ENCODE measurements at regions not wholly inside any gene's neighbourhood (a gene's known extent, or its start where the extent isn't known, plus 50 kb on each side); places are given as distances from the start of the nearest gene placed in this dataset.

DNA sequence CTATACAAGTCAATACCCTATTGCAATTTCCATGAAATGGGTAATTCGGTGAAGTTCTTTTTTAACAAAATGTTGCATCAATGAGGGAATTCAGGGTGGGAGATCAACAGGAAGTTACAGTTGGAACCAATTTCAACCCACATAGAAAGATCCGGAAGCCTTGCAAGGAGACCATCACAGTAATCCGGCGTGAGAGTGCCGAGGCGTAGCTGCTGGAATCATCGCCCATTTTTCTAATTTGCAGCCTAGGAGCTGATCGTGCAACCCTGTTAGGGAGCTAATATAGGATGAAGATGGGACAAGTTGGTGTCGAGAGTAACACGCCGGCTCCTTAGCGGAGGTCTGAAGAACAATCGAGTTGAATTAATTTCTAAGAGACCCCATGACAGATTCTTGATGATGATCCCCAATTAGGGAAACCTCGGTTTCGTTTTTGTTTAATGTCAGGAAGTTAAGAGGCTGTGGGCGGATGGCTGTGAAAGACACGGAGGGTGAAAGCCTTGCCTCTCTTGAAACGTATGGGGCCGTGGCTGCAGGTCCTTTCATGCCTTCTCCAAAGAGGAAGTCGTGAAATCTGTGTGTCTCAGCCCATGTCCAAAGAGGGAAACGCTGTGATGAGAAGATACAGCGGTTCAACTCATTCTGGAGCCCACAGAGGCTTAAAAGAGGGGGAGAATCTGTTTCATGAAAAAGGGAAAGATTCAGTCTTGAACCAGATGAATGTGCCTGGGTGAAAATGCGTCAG, 51.2 kb upstream of the CARD11 start:
- H3K4me1 ChIP-seq (ENCODE audit: control insufficient read depth in 5 of 5, insufficient read depth in 5 of 5, low read length in 5 of 5) = peaks cover 0 to 7% (median 2%) of the 10 kb centered on the region in 5 donors
- H3K36me3 ChIP-seq (ENCODE audit: control insufficient read depth in 5 of 5, insufficient read depth in 5 of 5, low read length in 5 of 5) = no peaks in the 10 kb centered on the region
- H3K9ac ChIP-seq (ENCODE audit: low read length in 5 of 5) = no peak overlapping the region
- no peak overlapping the region for H3K4me3 ChIP-seq (ENCODE audit: low read depth in 1 of 5, low read length in 5 of 5)
- no peak overlapping the region for H3K27ac ChIP-seq (ENCODE audit: low read depth, low read length)
- peaks cover 0 to 3% (median 0%) of the 10 kb centered on the region in 5 donors for H3K27me3 ChIP-seq (ENCODE audit: control insufficient read depth in 5 of 5, insufficient read depth in 4 of 5, low read length in 5 of 5)
- no peaks in the 10 kb centered on the region for H3K9me3 ChIP-seq (ENCODE audit: control insufficient read depth in 5 of 5, low read length in 5 of 5)

DNA sequence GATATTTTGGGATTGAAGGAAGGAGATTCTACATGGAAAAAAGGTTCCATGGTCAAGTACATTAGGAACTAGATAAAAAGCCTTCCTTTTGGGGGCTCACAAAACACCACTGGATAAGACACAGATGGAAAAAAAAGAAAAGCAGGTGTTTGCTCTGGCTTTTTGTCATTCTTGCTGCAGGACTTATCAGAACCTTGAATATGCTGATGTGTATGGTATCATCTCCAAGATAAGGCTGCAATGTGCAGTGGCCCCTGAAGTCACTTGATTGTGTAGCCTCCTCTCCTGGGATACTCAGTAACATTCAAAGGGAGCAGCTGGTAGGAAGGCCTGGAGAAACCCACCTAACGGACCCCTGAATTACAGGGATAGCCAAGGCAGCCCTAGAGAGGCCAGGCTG, 54.1 kb upstream of the CARD11 start:
- peaks cover 0 to 3% (median 0%) of the 10 kb centered on the region in 5 donors for H3K27me3 ChIP-seq (ENCODE audit: control insufficient read depth in 5 of 5, insufficient read depth in 4 of 5, low read length in 5 of 5)
- H3K9me3 ChIP-seq (ENCODE audit: control insufficient read depth in 5 of 5, low read length in 5 of 5) = no peaks in the 10 kb centered on the region
- no peaks in the 10 kb centered on the region for H3K36me3 ChIP-seq (ENCODE audit: control insufficient read depth in 5 of 5, insufficient read depth in 5 of 5, low read length in 5 of 5)
- H3K4me3 ChIP-seq (ENCODE audit: low read depth in 1 of 5, low read length in 5 of 5) = no peak overlapping the region
- H3K4me1 ChIP-seq (ENCODE audit: control insufficient read depth in 5 of 5, insufficient read depth in 5 of 5, low read length in 5 of 5) = peaks cover 0 to 5% (median 0%) of the 10 kb centered on the region in 5 donors
- H3K27ac ChIP-seq (ENCODE audit: low read depth, low read length) = no peak overlapping the region
- H3K9ac ChIP-seq (ENCODE audit: low read length in 5 of 5) = no peak overlapping the region

GRCh38 chr7:3102159-3102558, 58.5 kb upstream of the CARD11 start:
- Histone ChIP-seq H3K9ac (ENCODE audit: low read length in 5 of 5) (no peak overlapping the region), H3K27me3 (ENCODE audit: control insufficient read depth in 5 of 5, insufficient read depth in 4 of 5, low read length in 5 of 5) (no peaks in the 10 kb centered on the region), H3K9me3 (ENCODE audit: control insufficient read depth in 5 of 5, low read length in 5 of 5) (peaks cover 0 to 8% (median 3%) of the 10 kb centered on the region in 5 donors), H3K27ac (ENCODE audit: low read depth, low read length) (no peak overlapping the region), H3K36me3 (ENCODE audit: control insufficient read depth in 5 of 5, insufficient read depth in 5 of 5, low read length in 5 of 5) (no peaks in the 10 kb centered on the region), H3K4me3 (ENCODE audit: low read depth in 1 of 5, low read length in 5 of 5) (no peak overlapping the region), H3K4me1 (ENCODE audit: control insufficient read depth in 5 of 5, insufficient read depth in 5 of 5, low read length in 5 of 5) (peaks cover 0 to 13% (median 0%) of the 10 kb centered on the region in 5 donors)

DNA sequence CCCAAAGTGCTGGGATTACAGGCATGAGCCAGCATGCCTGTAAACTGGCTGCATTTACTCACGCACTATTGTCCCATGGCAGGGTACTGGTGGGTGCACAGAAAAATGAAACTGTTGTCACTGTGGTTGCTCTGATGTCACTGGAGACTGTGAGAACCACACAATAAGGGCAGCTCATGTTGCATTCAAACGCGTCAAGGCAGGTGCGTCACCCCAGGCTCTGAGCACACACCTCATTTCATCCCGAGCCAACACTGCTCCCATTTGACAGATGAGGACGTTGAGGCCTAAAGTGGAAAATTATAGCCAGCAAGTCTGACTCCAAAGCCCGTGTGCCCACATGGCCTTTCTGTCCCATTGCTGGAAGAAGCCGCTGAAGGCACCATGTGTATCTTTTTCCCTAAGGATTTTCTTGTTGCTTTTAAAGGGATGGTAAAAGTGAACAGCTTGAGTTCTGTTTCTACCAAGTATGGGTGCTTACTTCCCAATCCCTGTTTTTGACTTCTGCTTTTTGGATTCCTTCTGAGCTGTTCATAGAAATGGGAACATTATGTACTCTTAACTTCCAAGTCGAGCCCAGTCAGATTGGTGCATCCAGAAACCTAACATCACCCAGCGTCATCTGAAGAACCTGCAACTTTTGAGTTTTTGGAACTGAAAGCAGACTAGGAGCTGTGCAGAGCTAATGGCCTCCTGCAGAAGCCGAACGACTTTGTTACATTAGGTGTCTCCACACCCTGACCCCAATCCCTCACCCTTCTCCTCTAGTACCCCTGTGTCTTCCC, 60.1 kb upstream of the CARD11 start:
- Histone ChIP-seq H3K9ac (ENCODE audit: low read length in 5 of 5) (no peak overlapping the region), H3K36me3 (ENCODE audit: control insufficient read depth in 5 of 5, insufficient read depth in 5 of 5, low read length in 5 of 5) (no peaks in the 10 kb centered on the region), H3K9me3 (ENCODE audit: control insufficient read depth in 5 of 5, low read length in 5 of 5) (peaks cover 0 to 13% (median 8%) of the 10 kb centered on the region in 5 donors), H3K27ac (ENCODE audit: low read depth, low read length) (no peak overlapping the region), H3K27me3 (ENCODE audit: control insufficient read depth in 5 of 5, insufficient read depth in 4 of 5, low read length in 5 of 5) (no peaks in the 10 kb centered on the region), H3K4me3 (ENCODE audit: low read depth in 1 of 5, low read length in 5 of 5) (no peak overlapping the region), H3K4me1 (ENCODE audit: control insufficient read depth in 5 of 5, insufficient read depth in 5 of 5, low read length in 5 of 5) (peaks cover 0 to 13% (median 0%) of the 10 kb centered on the region in 5 donors)

DNA sequence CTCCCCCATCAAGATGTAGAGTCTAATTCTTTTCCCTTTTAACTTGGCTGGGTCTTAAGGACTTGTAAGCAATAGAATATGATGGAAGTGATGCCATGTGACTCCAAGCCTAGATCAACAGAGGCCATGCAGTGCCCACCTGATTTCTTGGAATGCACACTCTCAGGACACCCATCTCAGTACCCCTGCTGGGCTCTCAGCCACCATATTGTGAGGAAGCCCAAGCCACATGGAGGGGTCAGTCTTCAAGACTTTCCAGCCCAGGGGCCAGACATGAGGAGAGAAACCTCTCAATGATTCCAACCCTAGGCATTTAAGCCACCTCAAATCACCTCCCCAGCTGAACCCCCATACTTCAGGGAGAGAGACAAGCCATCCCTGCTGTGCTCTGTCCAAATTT, 62.2 kb upstream of the CARD11 start:
- H3K27ac ChIP-seq (ENCODE audit: low read depth, low read length) = no peak overlapping the region
- no peaks in the 10 kb centered on the region for H3K36me3 ChIP-seq (ENCODE audit: control insufficient read depth in 5 of 5, insufficient read depth in 5 of 5, low read length in 5 of 5)
- H3K27me3 ChIP-seq (ENCODE audit: control insufficient read depth in 5 of 5, insufficient read depth in 4 of 5, low read length in 5 of 5) = no peaks in the 10 kb centered on the region
- H3K9me3 ChIP-seq (ENCODE audit: control insufficient read depth in 5 of 5, low read length in 5 of 5) = peaks cover 0 to 13% (median 8%) of the 10 kb centered on the region in 5 donors
- H3K4me1 ChIP-seq (ENCODE audit: control insufficient read depth in 5 of 5, insufficient read depth in 5 of 5, low read length in 5 of 5) = peaks cover 0 to 17% (median 7%) of the 10 kb centered on the region in 5 donors
- no peak overlapping the region for H3K9ac ChIP-seq (ENCODE audit: low read length in 5 of 5)
- H3K4me3 ChIP-seq (ENCODE audit: low read depth in 1 of 5, low read length in 5 of 5) = no peak overlapping the region

DNA sequence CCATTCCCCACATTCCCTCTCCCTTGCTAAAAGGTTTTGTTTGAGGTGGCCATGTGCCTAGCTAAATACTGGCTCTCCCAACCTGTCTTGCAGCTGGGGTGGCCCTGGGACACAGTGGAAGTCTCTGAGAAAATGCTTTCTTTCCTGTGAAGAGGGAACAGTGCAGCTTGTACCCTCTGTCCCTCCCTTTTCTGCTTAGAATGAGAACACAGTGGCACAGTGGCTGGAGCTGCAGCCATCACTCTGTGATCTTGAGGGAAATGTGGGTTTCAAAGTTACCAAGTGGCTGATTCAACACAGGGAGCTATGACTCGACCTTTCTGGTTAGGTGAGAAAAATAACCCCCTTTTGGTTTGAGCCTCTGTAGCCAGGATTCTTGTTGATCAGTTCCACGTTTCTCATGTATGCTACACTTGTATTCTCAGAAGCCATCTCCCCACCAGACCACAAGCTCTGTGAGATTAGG, 62.7 kb upstream of the CARD11 start:
- H3K36me3 ChIP-seq (ENCODE audit: control insufficient read depth in 5 of 5, insufficient read depth in 5 of 5, low read length in 5 of 5) = no peaks in the 10 kb centered on the region
- H3K27ac ChIP-seq (ENCODE audit: low read depth, low read length) = no peak overlapping the region
- peaks cover 0 to 17% (median 7%) of the 10 kb centered on the region in 5 donors for H3K4me1 ChIP-seq (ENCODE audit: control insufficient read depth in 5 of 5, insufficient read depth in 5 of 5, low read length in 5 of 5)
- no peak overlapping the region for H3K9ac ChIP-seq (ENCODE audit: low read length in 5 of 5)
- no peaks in the 10 kb centered on the region for H3K27me3 ChIP-seq (ENCODE audit: control insufficient read depth in 5 of 5, insufficient read depth in 4 of 5, low read length in 5 of 5)
- H3K9me3 ChIP-seq (ENCODE audit: control insufficient read depth in 5 of 5, low read length in 5 of 5) = peaks cover 0 to 13% (median 8%) of the 10 kb centered on the region in 5 donors
- H3K4me3 ChIP-seq (ENCODE audit: low read depth in 1 of 5, low read length in 5 of 5) = no peak overlapping the region

DNA sequence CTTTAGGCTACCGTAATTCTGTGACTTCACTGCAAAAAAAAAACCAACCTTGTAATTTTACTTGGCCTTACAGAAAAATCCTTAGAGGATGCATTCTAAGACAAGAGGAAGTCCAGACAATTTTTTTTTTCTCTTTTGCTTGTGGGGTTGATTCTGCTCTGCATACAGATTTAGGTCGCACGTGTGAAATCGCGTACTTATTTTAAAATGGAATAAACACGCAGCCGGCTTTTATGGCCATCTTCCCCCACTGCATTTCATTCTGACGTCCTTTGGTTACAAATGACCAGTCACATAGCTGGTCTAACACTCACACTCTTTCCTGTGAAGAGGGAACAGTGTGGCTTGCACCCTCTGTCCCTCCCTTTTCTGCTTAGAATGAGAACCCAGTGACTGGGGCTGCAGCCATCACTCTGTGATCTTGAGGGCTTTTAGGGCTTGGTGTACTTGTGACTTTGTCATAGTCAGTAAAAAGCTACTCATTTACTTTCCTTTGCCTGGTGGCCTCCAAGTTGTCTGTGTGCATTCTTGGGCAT, 63.6 kb upstream of the CARD11 start:
- H3K9me3 ChIP-seq (ENCODE audit: control insufficient read depth in 5 of 5, low read length in 5 of 5) = peaks cover 0 to 13% (median 8%) of the 10 kb centered on the region in 5 donors
- no peak overlapping the region for H3K27ac ChIP-seq (ENCODE audit: low read depth, low read length)
- no peak overlapping the region for H3K4me3 ChIP-seq (ENCODE audit: low read depth in 1 of 5, low read length in 5 of 5)
- H3K36me3 ChIP-seq (ENCODE audit: control insufficient read depth in 5 of 5, insufficient read depth in 5 of 5, low read length in 5 of 5) = no peaks in the 10 kb centered on the region
- H3K4me1 ChIP-seq (ENCODE audit: control insufficient read depth in 5 of 5, insufficient read depth in 5 of 5, low read length in 5 of 5) = peaks cover 0 to 17% (median 7%) of the 10 kb centered on the region in 5 donors
- no peak overlapping the region for H3K9ac ChIP-seq (ENCODE audit: low read length in 5 of 5)
- H3K27me3 ChIP-seq (ENCODE audit: control insufficient read depth in 5 of 5, insufficient read depth in 4 of 5, low read length in 5 of 5) = peaks cover 0 to under 1% (median 0%) of the 10 kb centered on the region in 5 donors

DNA sequence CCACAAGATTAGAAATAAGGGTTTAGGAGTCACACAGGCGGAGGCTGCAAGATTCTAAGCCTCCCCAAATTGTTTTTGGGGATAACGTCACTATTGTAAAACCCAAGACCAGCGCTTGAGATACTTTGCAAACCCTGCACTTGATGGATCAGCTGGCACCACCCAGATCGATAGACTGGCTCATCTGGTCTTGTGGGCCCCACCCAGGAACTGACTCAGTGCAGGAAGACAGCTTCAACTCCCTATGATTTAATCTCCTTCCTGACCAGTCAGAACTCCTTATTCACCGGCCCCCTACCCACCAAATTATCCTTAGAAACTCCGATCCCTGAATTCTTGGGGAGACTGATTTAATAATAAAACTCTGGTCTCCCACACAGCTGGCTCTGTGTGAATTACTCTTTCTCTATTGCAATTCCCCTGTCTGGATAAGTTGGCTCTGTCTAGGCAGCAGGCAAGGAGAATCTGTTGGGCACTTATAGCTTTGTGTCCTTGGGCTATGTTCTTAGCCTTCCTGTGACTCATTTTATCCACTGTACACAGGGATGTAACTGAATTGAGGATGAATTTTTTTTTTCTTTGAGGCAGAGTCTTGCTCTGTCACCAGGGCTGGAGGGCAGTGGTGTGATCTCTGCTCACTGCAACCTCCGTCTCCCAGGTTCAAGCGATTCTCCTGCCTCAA, 64.4 kb upstream of the CARD11 start:
- no peak overlapping the region for H3K27ac ChIP-seq (ENCODE audit: low read depth, low read length)
- H3K36me3 ChIP-seq (ENCODE audit: control insufficient read depth in 5 of 5, insufficient read depth in 5 of 5, low read length in 5 of 5) = no peaks in the 10 kb centered on the region
- H3K4me3 ChIP-seq (ENCODE audit: low read depth in 1 of 5, low read length in 5 of 5) = no peak overlapping the region
- peaks cover 0 to 13% (median 8%) of the 10 kb centered on the region in 5 donors for H3K9me3 ChIP-seq (ENCODE audit: control insufficient read depth in 5 of 5, low read length in 5 of 5)
- peaks cover 0 to 8% (median 3%) of the 10 kb centered on the region in 5 donors for H3K27me3 ChIP-seq (ENCODE audit: control insufficient read depth in 5 of 5, insufficient read depth in 4 of 5, low read length in 5 of 5)
- no peak overlapping the region for H3K9ac ChIP-seq (ENCODE audit: low read length in 5 of 5)
- H3K4me1 ChIP-seq (ENCODE audit: control insufficient read depth in 5 of 5, insufficient read depth in 5 of 5, low read length in 5 of 5) = peaks cover 0 to 17% (median 7%) of the 10 kb centered on the region in 5 donors

DNA sequence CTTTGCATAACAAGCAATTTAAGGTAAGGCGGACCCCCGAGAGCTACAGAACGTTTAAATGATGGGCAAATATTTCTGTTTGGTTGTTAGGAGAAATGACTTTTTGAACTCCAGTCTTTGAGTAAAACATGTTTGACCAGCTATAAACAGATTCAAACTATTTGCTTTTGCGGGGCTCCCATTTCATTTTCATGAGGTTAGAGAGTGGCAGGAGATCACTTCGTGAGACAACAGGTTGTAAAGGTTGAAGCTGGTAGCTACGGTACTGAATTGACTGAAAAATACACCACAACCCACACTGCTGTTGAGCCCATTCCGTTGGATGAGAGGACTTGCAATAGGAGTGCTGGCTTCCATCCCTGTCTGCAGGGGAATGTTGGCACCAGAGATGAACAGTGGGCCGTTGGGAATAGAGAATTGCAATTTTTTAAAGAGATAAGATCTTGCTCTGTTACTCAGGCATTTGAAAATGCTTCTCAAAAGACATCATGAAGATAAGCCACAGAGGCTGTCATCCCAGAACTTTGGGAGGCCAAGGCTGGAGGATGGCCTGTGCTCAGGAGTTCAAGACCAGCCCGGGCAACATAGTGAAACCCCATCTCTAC, 65.7 kb upstream of the CARD11 start:
- no peak overlapping the region for H3K27ac ChIP-seq (ENCODE audit: low read depth, low read length)
- peaks cover 6 to 20% (median 13%) of the 10 kb centered on the region in 5 donors for H3K9me3 ChIP-seq (ENCODE audit: control insufficient read depth in 5 of 5, low read length in 5 of 5)
- no peak overlapping the region for H3K4me3 ChIP-seq (ENCODE audit: low read depth in 1 of 5, low read length in 5 of 5)
- no peak overlapping the region for H3K9ac ChIP-seq (ENCODE audit: low read length in 5 of 5)
- peaks cover 0 to 12% (median 7%) of the 10 kb centered on the region in 5 donors for H3K4me1 ChIP-seq (ENCODE audit: control insufficient read depth in 5 of 5, insufficient read depth in 5 of 5, low read length in 5 of 5)
- H3K36me3 ChIP-seq (ENCODE audit: control insufficient read depth in 5 of 5, insufficient read depth in 5 of 5, low read length in 5 of 5) = no peaks in the 10 kb centered on the region
- H3K27me3 ChIP-seq (ENCODE audit: control insufficient read depth in 5 of 5, insufficient read depth in 4 of 5, low read length in 5 of 5) = peaks cover 0 to 11% (median 3%) of the 10 kb centered on the region in 5 donors
